Left ventricle myocardium superior (tissue), 1 donor: ENCODE measurements at regions not wholly inside any gene's neighbourhood (a gene's known extent, or its start where the extent isn't known, plus 50 kb on each side); places are given as distances from the start of the nearest gene placed in this dataset.

Experiments
- ATAC-seq: fragments of 200-7000 bp; cut with Tn5 transposase; one replicate; pipeline ENCODE4 v1.9.1; 2020; ENCODE audit warnings: mild to moderate bottlenecking, moderate library complexity
- DNase-seq: peaks from one replicate; pipeline ENCODE4 v3.0.0-alpha.2; 2020
- intact Hi-C: fragments of 100-400 bp; cut with micrococcal nuclease; formaldehyde crosslinking; loops from one replicate; pipeline ENCODE4 v1.11.0; 2022
- donor health status: DM: no; HTN: yes; CAD: no; lungs with severe emphysema.

DNA sequence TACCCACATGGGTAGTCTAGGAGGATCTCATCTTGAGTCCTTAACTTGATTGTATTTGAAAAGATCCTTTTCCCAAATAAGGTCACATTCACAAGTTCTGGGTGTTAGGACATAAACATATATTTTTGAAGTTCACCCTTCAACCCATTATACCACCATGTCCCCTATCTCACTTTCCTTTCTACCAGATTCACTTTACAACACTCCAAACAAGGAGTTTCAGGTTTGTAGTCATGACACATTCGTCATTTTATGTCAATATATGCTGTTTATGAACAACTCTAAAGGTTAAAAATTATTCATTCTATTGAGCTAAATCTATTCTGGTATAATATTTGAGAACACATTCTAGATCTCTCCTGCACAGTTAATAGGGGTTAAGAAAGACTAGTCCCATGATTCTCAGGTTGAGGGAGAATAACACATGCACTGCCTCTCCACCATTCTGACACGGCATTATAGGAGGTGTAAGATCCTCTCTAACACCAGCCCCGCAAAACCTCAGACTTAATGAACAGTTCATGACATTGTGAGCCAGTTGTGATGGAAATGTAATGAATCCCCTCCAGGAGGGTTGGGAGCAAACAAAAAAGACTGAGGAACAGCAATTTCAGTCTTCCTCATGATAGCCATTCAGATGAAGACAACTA lies 72.0 kb upstream of the PSMA6 start:
- intact Hi-C loops, result no loop called here
- DNase-seq (no peak), ATAC-seq (no peak)

DNA sequence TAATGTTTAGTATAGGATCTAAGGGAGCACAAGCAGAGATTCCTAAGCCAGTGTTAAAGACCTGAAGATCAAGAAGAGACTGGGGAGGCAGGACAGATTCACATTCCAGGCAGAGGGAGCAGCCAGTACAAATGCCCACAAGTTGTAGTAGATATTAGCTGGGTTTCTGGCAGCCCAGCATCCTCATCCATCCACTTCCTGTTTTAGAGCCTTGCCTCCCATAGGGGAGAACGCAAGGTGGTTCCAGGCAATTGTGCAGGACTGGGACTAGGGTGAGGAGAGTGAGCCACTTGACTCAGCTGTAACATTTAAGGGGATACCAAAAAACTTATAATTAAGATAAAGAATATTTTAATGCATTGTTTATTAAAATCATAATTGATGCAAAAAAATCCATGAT lies 71.3 kb upstream of the PSMA6 start:
- DNase-seq (no peak), ATAC-seq (no peak)
- intact Hi-C loops, result no loop called here

DNA sequence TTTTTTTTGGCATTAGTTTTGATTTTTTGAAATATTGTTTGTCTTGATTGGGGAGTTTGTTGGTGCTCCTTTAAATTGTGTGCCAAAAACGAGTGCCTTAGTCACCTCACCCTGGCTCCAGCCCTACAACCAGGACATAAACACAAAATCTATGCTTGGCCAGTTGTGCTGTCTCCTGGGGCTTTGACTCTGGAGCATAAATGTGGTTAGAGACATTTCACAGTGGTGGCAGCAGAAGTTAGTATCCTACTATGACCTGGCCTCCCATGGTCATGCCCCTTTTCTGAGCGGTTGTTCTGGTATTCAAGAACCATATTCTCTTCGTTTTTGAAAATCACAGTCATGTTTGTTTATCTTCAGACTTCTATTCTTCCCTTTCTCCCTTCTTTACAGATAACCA lies 70.7 kb upstream of the PSMA6 start:
- ATAC-seq, result no peak
- DNase-seq, result no peak
- intact Hi-C loops, result no loop called here

DNA sequence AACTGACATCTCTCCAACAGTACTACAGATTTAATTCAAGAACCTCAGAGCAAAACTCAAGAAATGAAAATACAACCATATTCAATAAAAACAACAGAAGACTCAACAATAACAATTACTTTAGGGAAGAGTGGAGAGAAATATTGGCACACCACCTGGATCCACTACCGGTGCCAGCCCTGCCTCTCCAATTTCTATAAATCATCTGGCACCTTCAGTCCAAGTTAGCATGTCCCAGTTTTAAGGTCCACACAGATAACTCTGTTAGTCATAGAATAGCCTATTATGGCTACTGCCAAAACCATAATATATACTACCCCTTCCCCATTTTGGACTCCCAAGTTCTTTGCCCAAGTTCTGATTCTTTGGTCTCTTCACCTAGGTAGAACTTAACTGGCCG lies 69.9 kb upstream of the PSMA6 start:
- ATAC-seq, result no peak
- DNase-seq, result no peak
- intact Hi-C loops, result no loop called here

DNA sequence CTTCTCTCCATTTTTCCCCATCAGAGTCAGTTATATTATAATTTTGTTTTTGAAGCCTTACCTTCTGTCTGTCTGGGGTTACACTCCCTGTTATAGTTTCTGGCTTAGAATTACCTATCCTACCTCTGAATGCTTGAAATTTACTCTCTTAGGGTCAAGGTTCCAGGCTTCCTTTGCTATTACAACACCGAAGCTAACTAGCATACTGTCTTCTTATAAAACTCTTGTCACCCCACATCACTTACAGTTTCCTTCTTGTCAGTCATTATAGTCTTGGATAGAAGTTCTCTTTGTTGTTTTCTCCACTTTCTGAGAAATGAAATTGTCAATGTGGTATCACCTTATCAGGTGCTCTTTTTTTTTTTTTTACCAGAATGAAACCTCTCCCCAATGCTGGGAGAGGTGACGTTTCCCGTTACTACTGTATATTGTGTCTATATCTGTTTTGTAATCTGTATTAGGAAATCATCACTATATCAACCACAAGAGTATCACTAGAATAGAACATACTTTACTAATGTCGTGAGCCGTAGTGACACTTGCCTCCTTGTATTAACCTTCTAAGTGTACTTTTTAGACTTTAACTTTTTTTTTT lies 69.2 kb upstream of the PSMA6 start:
- ATAC-seq, result no peak
- intact Hi-C loops, result no loop called here
- no peak for DNase-seq

DNA sequence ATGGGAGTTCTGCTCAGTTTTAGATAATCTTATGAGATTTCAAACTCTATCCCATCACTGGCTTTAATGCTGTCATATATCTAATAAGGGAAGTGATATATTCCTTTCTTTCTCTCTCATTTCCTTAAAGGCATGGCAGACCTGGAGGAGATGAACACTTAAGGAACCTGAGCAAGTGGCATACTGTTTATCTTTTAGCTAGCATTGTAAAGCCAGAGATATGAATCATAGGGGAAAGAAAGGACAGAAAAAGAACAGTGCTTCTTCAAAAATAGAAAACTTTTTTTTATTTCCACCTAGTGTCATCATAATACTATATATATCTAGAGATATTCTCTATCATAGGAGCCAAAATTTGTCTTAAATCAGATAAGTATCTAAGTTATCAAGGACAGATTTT lies 68.3 kb upstream of the PSMA6 start:
- ATAC-seq, result no peak

DNA sequence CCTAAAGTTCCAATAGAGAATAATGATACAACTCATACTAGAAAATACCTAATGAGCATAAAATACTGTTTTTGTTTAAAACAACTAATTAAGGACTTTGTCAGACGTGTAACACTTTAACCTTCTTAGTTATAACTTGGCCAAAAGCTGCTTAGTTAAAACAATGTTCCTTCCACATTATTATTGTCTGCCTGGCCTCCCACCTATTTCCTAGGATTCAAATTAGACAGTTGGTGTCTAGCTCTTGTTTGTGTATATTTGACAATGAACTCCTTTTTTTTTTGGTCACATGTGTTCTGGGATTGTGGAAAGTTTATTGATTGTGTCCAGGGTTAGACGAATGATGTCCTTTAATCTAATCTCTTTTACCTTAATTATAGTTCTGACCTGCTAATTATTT lies 67.6 kb upstream of the PSMA6 start:
- intact Hi-C loops, result loop anchor here (5.0 kb wide), 1 partner anchor 183 kb away; no protein-coding TSS in a partner anchor
- ATAC-seq (no peak), DNase-seq (no peak)

More for the DNA sequence above, 68.3 kb upstream of the PSMA6 start:
- intact Hi-C loops, result no loop called here
- no peak for DNase-seq

DNA sequence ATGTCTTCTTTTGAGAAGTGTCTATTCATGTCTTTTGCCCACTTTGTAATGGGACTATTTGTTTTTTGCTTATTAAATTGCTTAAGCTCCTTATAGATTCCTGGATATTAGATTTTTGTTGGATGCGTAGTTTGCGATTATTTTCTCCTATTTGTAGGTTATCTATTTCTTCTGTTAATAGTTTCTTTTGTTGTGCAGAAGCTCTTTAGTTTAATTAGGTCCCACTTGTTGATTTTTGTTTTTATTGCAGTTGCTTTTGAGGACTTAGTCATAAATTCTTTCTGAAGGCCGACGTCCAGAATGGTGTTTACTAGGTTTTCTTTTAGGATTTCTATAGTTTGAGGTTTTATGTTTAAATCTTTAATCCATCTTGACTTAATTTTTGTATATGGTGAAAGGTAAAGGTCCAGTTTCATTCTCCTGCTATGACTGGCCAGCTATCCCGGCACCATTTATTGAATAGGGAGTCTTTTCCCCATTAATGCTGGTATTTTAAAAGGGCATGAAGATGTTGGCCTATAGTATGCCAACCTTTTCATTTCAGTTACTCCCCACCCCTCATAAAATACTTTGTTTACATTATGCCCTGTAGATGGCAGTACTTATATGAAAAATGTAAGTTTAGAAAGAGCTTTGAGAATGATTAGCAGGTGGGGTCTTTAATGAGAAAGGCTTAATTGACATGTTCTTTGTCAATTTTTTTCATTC lies 62.9 kb upstream of the PSMA6 start:
- no peak for ATAC-seq
- intact Hi-C loops, result loop anchor here (5.0 kb wide), 1 partner anchor 178 kb away; no protein-coding TSS in a partner anchor

DNA sequence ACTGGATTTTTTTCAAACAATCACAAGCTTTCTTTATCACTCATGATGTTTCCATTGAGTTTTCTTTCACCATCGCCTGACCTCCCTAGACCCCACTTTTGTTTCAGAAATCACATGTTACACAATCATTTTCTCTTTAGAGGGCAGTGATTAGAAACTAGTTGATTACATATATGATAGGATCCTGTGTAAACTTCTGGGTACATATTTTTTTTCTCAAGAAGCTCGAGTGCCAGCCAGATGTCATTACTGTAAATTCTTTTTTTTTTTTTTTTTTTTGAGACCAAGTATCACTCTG lies 62.4 kb upstream of the PSMA6 start:
- DNase-seq (no peak), ATAC-seq (no peak)
- intact Hi-C loops, result loop anchor here (5.0 kb wide), 1 partner anchor 178 kb away; no protein-coding TSS in a partner anchor

More for the DNA sequence above, 62.9 kb upstream of the PSMA6 start:
- no peak for DNase-seq

DNA sequence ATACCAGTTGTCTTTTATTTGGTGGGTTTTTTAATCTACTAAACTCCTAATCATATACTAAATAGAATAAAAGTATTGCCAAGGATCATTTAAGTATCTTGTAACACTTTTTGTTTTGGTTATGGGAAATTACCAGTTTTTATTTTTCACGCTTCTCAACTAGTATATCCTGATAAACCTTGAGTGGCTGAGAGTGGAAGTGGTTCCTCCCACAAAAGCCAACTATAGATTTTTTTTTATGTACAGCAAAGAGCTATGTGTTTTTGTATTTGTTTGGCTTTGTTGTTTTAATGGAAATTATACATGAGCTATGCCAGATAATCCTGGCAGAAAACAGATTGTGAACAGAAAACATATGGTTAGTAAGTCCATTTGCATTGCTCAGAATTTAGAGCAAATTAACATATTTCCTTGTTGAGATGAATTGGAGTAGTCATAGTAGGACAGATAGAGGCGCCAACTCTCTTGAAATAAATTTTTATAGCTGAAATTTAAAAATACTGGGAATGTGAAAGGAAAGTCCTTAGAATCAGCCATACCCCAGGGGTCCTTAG lies 60.9 kb upstream of the PSMA6 start:
- DNase-seq, result no peak
- intact Hi-C loops, result no loop called here

DNA sequence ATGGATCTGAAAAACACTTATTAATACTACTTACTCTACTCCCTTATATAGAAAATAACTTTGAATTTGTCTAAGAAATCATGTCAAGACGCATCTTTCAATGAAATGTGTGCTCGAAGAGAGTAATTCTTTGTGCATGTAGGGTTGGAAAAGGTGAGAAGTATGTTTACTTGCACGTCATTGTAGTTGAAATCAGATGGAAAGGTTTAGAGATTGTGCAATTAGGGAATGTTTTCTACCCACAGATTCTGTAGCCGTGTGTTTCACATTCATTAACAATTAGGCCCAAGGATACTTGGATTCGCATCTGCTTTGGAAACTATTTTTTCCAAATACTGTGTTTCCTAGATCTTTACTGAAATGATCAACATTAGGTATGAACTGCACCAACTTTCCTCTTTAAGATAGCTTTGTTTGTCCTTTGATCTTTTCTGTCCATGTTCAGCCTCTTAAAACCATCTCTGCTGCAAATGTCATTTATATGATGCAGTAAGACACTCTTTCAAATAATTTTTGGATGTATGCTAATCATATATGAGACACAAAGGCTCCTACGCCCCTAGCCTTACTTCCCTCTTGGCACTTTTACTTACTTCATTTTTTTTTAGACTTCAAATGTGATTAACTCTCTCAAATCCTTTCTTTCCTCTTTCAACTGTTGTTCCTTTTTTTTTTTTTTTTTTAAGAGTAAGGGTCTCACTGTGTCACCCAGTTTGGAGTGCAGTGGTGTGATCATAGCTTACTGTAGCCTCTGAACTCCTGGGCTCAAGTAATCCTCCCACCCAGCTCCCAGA lies 58.0 kb upstream of the PSMA6 start:
- DNase-seq (no peak), ATAC-seq (no peak)
- intact Hi-C loops, result no loop called here

More for the DNA sequence above, 60.9 kb upstream of the PSMA6 start:
- ATAC-seq, result no peak

DNA sequence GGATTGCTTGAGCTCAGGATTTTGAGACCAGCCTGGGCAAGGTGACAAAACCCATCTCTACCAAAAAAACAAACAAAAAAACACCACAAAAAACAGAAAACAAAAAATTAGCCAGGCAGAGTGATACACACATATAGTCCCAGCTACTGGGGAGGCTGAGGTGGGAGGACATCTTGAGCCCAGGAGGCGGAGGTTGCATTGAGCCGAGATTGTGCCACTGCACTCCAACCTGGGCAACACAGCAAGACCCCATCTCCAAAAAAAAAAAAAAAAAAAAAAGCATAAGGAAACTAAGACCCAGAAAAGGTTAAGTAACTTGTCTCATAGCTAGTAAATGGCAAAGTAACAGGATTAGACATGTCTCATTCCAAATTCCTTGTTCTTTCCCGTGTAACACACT lies 56.3 kb upstream of the PSMA6 start:
- DNase-seq, result no peak
- no peak for ATAC-seq
- intact Hi-C loops, result no loop called here

DNA sequence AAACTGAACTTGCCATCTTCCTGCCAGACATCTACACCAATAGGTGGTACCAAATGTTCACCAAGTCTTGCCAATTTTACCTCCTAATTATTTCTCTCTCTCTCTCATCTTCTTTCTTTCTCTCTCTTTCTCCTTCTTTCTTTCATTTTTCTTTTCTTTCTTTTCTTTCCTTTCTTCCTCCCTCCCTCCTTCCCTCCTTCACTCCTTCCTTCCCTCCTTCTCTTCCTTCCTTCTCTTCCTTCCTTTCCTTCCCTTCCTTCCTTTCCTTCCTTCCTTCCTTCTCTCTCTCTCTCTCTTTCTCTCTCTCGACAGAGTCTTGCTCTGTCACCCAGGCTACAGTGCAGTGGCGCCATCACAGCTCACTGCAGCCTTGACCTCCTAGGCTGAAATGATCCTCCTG lies 55.4 kb upstream of the PSMA6 start:
- intact Hi-C loops, result no loop called here
- DNase-seq (no peak), ATAC-seq (no peak)

DNA sequence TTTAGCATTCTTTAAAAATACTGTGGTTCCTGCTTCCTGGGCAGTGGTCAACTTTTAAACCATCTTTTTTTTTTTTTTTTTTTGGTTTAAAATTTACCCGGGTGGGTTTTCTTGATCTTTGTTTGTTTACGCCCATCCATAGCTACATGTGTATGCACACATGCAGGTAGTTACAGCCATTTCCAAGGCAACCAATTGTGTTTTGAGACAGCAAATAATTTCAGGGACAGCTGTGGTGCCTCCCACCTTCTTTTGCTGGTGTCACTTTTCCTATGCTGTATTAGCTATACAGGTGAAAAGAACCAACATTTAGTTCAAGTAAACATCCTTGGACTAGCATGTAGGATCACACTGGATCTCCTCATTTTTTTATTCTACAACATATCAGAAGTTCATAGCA lies 52.0 kb upstream of the PSMA6 start:
- DNase-seq (no peak), ATAC-seq (no peak)
- intact Hi-C loops, result no loop called here
